Skeletal muscle tissue (tissue), 3 donors: ENCODE measurements at regions not wholly inside any gene's neighbourhood (a gene's known extent, or its start where the extent isn't known, plus 50 kb on each side); places are given as distances from the start of the nearest gene placed in this dataset.
"Not testable (repeated sequence)": the region's sequence is repeated elsewhere in the genome, so short reads cannot be mapped to it uniquely, and the experiment has no call there.

Experiments used
- H3K27ac ChIP-seq: one replicate; pipeline ENCODE4 v1.7.0; 2013; ENCODE audit warnings: mild to moderate bottlenecking, low read depth, low read length, inconsistent platforms
- H3K27me3 ChIP-seq, 3 donors: one replicate each; pipeline ENCODE4 v1.7.0; 2013; ENCODE audit warnings: low read length in 3 of 3; ENCODE audit not compliant: control insufficient read depth in 3 of 3, insufficient read depth in 3 of 3
- H3K36me3 ChIP-seq, 3 donors: one replicate each; pipeline ENCODE4 v1.7.0; 2013; ENCODE audit warnings: low read length in 3 of 3; ENCODE audit not compliant: control insufficient read depth in 3 of 3, insufficient read depth in 3 of 3
- H3K4me1 ChIP-seq, 3 donors: one replicate each; pipeline ENCODE4 v1.7.0; 2013; ENCODE audit warnings: low read length in 3 of 3, mild to moderate bottlenecking in 3 of 3; ENCODE audit not compliant: control insufficient read depth in 3 of 3, insufficient read depth in 3 of 3
- H3K4me3 ChIP-seq, 3 donors: one replicate each; pipeline ENCODE4 v1.7.0; 2013; ENCODE audit warnings: low read length in 3 of 3
- H3K9ac ChIP-seq, 3 donors: one replicate each; pipeline ENCODE4 v1.7.0; 2013; ENCODE audit warnings: low read length in 3 of 3, mild to moderate bottlenecking in 3 of 3, moderate library complexity in 2 of 3, low read depth in 1 of 3
- H3K9me3 ChIP-seq, 3 donors: one replicate each; pipeline ENCODE4 v1.7.0; 2013; ENCODE audit warnings: low read length in 3 of 3; ENCODE audit not compliant: control insufficient read depth in 3 of 3
- donor health status: Osteomylitis.

- Histone ChIP-seq H3K9ac (no peak overlapping the region), H3K27ac (no peak overlapping the region), H3K36me3 (no peaks in the 10 kb centered on the region), H3K27me3 (no peaks in the 10 kb centered on the region), H3K4me1 (peaks cover 0 to 4% (median 0%) of the 10 kb centered on the region in 3 donors), H3K4me3 (no peak overlapping the region), H3K9me3 (no peaks in the 10 kb centered on the region)
Observed at GRCh38 chr6:137297887-137298286, 78.7 kb upstream of the IFNGR1 start.

GRCh38 chr6:137292326-137292725 lies 73.1 kb upstream of the IFNGR1 start:
- H3K9me3 ChIP-seq, H3K4me3 ChIP-seq, H3K36me3 ChIP-seq, H3K9ac ChIP-seq, H3K27me3 ChIP-seq, H3K4me1 ChIP-seq, H3K27ac ChIP-seq: not testable (repeated sequence)

GRCh38 chr6:137291441-137291840 lies 72.3 kb upstream of the IFNGR1 start:
- Histone ChIP-seq H3K27me3 (no peaks in the 10 kb centered on the region), H3K4me3 (no peak overlapping the region), H3K27ac (no peak overlapping the region), H3K9ac (no peak overlapping the region), H3K4me1 (no peaks in the 10 kb centered on the region), H3K9me3 (no peaks in the 10 kb centered on the region), H3K36me3 (no peaks in the 10 kb centered on the region)

- Histone ChIP-seq H3K4me1 (no peaks in the 10 kb centered on the region), H3K36me3 (no peaks in the 10 kb centered on the region)
Observed at GRCh38 chr6:137290601-137291261, 71.5 kb upstream of the IFNGR1 start.

GRCh38 chr6:137286916-137287315 lies 67.7 kb upstream of the IFNGR1 start:
- H3K27me3 ChIP-seq: no peaks in the 10 kb centered on the region
- no peak overlapping the region for H3K27ac ChIP-seq
- H3K9ac ChIP-seq: no peak overlapping the region
- H3K9me3 ChIP-seq: no peaks in the 10 kb centered on the region
- no peaks in the 10 kb centered on the region for H3K4me1 ChIP-seq
- H3K36me3 ChIP-seq: no peaks in the 10 kb centered on the region
- no peak overlapping the region for H3K4me3 ChIP-seq

More at GRCh38 chr6:137290601-137291261, 71.5 kb upstream of the IFNGR1 start:
- no peak overlapping the region for H3K27ac ChIP-seq
- no peaks in the 10 kb centered on the region for H3K27me3 ChIP-seq
- no peaks in the 10 kb centered on the region for H3K9me3 ChIP-seq
- H3K4me3 ChIP-seq: no peak overlapping the region
- no peak overlapping the region for H3K9ac ChIP-seq

- H3K4me1 ChIP-seq: no peaks in the 10 kb centered on the region
- no peak overlapping the region for H3K4me3 ChIP-seq
- no peak overlapping the region for H3K27ac ChIP-seq
- H3K9ac ChIP-seq: no peak overlapping the region
- H3K27me3 ChIP-seq: no peaks in the 10 kb centered on the region
- no peaks in the 10 kb centered on the region for H3K9me3 ChIP-seq
- H3K36me3 ChIP-seq: no peaks in the 10 kb centered on the region
Observed at GRCh38 chr6:137286368-137286767, 67.2 kb upstream of the IFNGR1 start.

- no peaks in the 10 kb centered on the region for H3K36me3 ChIP-seq
- H3K27ac ChIP-seq: no peak overlapping the region
- no peaks in the 10 kb centered on the region for H3K4me1 ChIP-seq
- H3K9ac ChIP-seq: no peak overlapping the region
- no peaks in the 10 kb centered on the region for H3K9me3 ChIP-seq
- H3K4me3 ChIP-seq: no peak overlapping the region
- H3K27me3 ChIP-seq: no peaks in the 10 kb centered on the region
Observed at GRCh38 chr6:137284811-137285110, 65.6 kb upstream of the IFNGR1 start.

GRCh38 chr6:137283940-137284810 lies 65.0 kb upstream of the IFNGR1 start:
- Histone ChIP-seq H3K36me3 (no peaks in the 10 kb centered on the region), H3K9me3 (no peaks in the 10 kb centered on the region), H3K4me1 (no peaks in the 10 kb centered on the region), H3K4me3 (no peak overlapping the region), H3K9ac (no peak overlapping the region), H3K27me3 (no peaks in the 10 kb centered on the region), H3K27ac (no peak overlapping the region)

GRCh38 chr6:137283080-137283479 lies 63.9 kb upstream of the IFNGR1 start:
- no peaks in the 10 kb centered on the region for H3K36me3 ChIP-seq
- no peak overlapping the region for H3K9ac ChIP-seq
- H3K9me3 ChIP-seq: no peaks in the 10 kb centered on the region
- H3K4me1 ChIP-seq: no peaks in the 10 kb centered on the region
- no peak overlapping the region for H3K4me3 ChIP-seq
- no peaks in the 10 kb centered on the region for H3K27me3 ChIP-seq
- H3K27ac ChIP-seq: no peak overlapping the region

- Histone ChIP-seq H3K4me1 (no peaks in the 10 kb centered on the region), H3K27ac (no peak overlapping the region), H3K36me3 (no peaks in the 10 kb centered on the region), H3K4me3 (no peak overlapping the region), H3K27me3 (no peaks in the 10 kb centered on the region), H3K9me3 (no peaks in the 10 kb centered on the region), H3K9ac (no peak overlapping the region)
Observed at GRCh38 chr6:137282254-137282653, 63.1 kb upstream of the IFNGR1 start.
